Suppressor macrophage treated with lipopolysaccharide for 1 hour (primary cell): ENCODE measurements at regions not wholly inside any gene's neighbourhood (a gene's known extent, or its start where the extent isn't known, plus 50 kb on each side); places are given as distances from the start of the nearest gene placed in this dataset.
"Not testable (repeated sequence)": the region's sequence is repeated elsewhere in the genome, so short reads cannot be mapped to it uniquely, and the experiment has no call there.

Experiments used
- DNase-seq, 3 donors: peaks; one replicate each; pipeline ENCODE4 v3.0.0-alpha.2; 2020 to 2022

- peak; percentile 5 to 55 (median 51) for DNase-seq
These were observed 264.0 kb upstream of the DPYD start for GRCh38 chr1:98184856-98185255.

GRCh38 chr1:98181036-98181764, 260.4 kb upstream of the DPYD start:
- DNase-seq = no peak

- DNase-seq = no peak
These were observed 258.4 kb upstream of the DPYD start for GRCh38 chr1:98179151-98179773.

- DNase-seq = no peak
These were observed 256.9 kb upstream of the DPYD start for GRCh38 chr1:98177751-98178150.

- no peak for DNase-seq
These were observed 256.1 kb upstream of the DPYD start for GRCh38 chr1:98176936-98177335.

- no peak for DNase-seq
These were observed 255.6 kb upstream of the DPYD start for GRCh38 chr1:98176414-98176813.

GRCh38 chr1:98172578-98172977, 251.7 kb upstream of the DPYD start:
- no peak for DNase-seq

- no peak for DNase-seq
These were observed 251.2 kb upstream of the DPYD start for GRCh38 chr1:98172022-98172421.

- DNase-seq = peak in 1 of 3 donors; percentile 24
These were observed 243.7 kb upstream of the DPYD start for GRCh38 chr1:98164509-98164908.

GRCh38 chr1:98157524-98158313, 236.9 kb upstream of the DPYD start:
- DNase-seq = no peak

GRCh38 chr1:98147280-98147679, 226.4 kb upstream of the DPYD start:
- DNase-seq = no peak

GRCh38 chr1:98145655-98146054, 224.8 kb upstream of the DPYD start:
- DNase-seq = no peak

GRCh38 chr1:98143403-98143802, 222.6 kb upstream of the DPYD start:
- no peak for DNase-seq

GRCh38 chr1:98133131-98133530, 212.3 kb upstream of the DPYD start:
- no peak for DNase-seq

- no peak for DNase-seq
These were observed 209.6 kb upstream of the DPYD start for GRCh38 chr1:98130408-98130807.

GRCh38 chr1:98129491-98129890, 208.7 kb upstream of the DPYD start:
- DNase-seq = no peak

- no peak for DNase-seq
These were observed 205.9 kb upstream of the DPYD start for GRCh38 chr1:98126740-98127139.

- DNase-seq = no peak
These were observed 200.8 kb upstream of the DPYD start for GRCh38 chr1:98121646-98122045.

GRCh38 chr1:98119796-98120195, 199.0 kb upstream of the DPYD start:
- peak; percentile 23 to 35 (median 31) for DNase-seq

- DNase-seq = no peak
These were observed 193.0 kb upstream of the DPYD start for GRCh38 chr1:98113811-98114210.

GRCh38 chr1:98112626-98113025, 191.8 kb upstream of the DPYD start:
- DNase-seq = no peak

GRCh38 chr1:98110674-98111073, 189.8 kb upstream of the DPYD start:
- no peak for DNase-seq

GRCh38 chr1:98108378-98108777, 187.5 kb upstream of the DPYD start:
- DNase-seq = not testable (repeated sequence)

GRCh38 chr1:98107256-98107655, 186.4 kb upstream of the DPYD start:
- DNase-seq = no peak
